Renal cortical epithelial cell (primary cell): ENCODE measurements at regions not wholly inside any gene's neighbourhood (a gene's known extent, or its start where the extent isn't known, plus 50 kb on each side); places are given as distances from the start of the nearest gene placed in this dataset.
A peak's percentile ranks its signal among the peaks of the same experiment; 100 is the strongest.

Experiments
- DNase-seq: peaks from one replicate; pipeline ENCODE4 v3.0.0-alpha.2; 2011; ENCODE audit warnings: low read depth

- no peak for DNase-seq
These were observed 60.8 kb upstream of the ARRDC3 start for GRCh38 chr5:91443761-91444467.

DNA sequence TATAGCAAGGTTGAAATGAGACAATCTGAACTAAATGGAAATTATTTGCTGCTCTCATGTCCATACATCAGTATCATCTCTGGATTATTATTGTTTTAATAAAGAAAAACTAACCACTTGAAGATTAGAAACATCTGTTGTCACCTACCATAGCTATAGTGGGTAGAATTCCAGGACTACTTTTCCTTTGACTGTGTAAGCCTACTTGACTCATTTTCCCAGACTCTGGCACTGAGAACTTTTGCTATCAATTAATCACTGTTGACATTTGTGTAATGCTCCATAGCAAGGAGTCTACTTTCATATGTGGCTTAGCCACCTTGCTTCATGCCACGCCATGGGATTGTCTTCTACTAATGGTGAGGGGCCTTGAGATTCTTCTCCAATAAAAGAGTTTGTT lies 59.9 kb upstream of the ARRDC3 start:
- peak; percentile 39 for DNase-seq

DNA sequence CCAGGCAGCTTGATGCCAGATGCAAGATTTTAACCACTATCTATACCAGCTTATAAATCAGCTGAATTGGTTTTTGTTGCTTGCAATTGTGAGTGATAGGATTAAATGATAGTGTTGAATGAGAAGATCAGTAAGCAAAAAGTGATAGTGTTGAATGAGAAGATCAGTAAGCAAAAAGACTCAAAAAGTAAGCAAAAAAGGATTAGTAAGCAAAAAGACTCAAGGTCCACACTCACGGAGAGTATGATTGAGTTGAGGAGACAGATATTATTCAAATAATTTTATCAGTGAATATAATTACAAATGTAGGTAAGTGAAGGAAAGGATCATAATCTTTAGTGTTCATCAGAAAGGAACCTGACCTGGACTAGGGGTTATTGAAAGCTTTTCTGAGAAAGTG lies 58.0 kb upstream of the ARRDC3 start:
- DNase-seq: no peak

GRCh38 chr5:91438871-91439270 lies 55.8 kb upstream of the ARRDC3 start:
- DNase-seq: no peak

DNA sequence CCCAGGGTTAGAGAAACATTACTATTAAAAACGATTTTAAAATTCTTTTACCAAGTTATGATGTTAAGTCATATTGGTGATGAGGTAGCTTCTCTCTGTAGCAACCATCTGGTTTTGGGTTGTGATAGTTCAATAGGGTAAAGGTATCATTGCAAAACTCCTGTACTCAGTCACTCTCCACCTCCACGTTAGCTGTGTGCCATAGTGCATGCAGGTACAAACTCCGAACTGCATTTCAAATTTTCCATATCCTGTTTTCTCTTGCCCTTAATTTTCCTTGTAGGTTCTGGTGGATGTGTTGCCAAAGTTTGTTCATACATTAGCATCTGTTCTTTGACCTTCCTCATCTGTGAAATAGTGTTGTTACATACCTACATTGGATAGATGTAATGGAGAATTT lies 53.1 kb upstream of the ARRDC3 start:
- DNase-seq: no peak

DNA sequence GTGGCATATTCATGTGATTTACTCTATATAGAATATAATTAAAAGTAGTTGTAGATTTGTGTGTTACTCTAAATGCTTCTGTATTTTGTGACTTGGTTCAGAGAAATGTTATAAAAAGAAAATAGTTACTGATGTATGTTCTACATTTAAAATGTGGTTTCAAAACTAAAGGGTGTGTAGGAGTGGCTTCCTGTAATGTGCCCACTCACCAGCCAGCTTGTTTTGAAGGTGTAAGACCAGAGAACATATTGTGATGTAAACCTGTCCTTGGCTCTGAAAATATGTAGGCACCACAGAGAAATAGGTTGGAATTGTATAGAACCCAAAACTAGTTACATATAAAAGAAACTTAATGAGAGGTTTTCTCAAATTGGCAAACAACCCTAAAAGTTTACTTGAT lies 51.2 kb upstream of the ARRDC3 start:
- no peak for DNase-seq

DNA sequence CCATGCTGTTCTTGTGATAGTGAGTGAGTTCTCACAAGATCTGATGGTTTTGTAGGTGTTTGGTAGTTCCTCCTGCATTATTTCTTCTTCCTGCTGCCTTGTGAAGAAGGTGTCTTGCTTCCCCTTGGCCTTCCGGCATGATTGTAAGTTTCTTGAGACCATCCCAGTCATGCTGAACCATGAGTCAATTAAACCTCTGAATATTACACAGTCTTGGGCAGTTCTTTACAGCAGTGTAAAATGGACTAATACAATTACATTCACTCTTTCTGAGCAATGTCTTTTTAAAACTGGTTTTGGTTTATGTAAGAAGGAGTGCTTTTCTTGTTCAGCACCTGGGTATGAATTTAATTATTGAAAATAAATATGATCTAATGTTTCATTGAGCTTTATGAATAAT lies 50.7 kb upstream of the ARRDC3 start:
- no peak for DNase-seq
